ENCODE measurements at regions not wholly inside any gene's neighbourhood (a gene's known extent, or its start where the extent isn't known, plus 50 kb on each side); places are given as distances from the start of the nearest gene placed in this dataset.
A peak's percentile ranks its signal among the peaks of the same experiment; 100 is the strongest.

DNA sequence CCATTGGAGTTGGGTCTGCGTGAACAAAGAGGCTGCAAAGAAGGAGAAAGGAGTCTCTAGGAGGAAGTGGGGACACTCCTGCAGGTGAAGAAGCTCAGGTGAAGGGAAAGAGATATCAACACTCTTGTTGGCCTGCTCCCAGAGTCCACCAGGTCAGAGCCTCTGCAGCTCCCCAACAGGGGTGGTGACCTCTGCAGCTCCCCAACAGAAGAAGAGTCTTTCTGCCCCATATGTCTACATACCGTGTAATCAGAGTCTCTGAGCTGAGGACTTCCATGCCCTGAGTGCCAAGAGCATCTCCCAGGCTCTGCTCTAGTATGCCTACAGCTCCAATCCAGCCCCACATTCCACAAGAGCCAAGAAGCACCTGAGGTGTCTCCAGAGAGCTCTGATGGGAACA lies 67.4 kb upstream of the TRPC7 start:
- no peak overlapping the region for H3K4me3 ChIP-seq (ENCODE audit: low read depth, low read length)
- TF ChIP-seq, protein P1, sequence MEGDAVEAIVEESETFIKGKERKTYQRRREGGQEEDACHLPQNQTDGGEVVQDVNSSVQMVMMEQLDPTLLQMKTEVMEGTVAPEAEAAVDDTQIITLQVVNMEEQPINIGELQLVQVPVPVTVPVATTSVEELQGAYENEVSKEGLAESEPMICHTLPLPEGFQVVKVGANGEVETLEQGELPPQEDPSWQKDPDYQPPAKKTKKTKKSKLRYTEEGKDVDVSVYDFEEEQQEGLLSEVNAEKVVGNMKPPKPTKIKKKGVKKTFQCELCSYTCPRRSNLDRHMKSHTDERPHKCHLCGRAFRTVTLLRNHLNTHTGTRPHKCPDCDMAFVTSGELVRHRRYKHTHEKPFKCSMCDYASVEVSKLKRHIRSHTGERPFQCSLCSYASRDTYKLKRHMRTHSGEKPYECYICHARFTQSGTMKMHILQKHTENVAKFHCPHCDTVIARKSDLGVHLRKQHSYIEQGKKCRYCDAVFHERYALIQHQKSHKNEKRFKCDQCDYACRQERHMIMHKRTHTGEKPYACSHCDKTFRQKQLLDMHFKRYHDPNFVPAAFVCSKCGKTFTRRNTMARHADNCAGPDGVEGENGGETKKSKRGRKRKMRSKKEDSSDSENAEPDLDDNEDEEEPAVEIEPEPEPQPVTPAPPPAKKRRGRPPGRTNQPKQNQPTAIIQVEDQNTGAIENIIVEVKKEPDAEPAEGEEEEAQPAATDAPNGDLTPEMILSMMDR (IDR thresholded peaks at IDR 0.05; ENCODE audit: low read depth, low read length): no peak
- in situ Hi-C loops (cut with HindIII; ENCODE audit: low sequenced_read_pairs): no loop called here
- DNase-seq (ENCODE audit: low read depth, low spot score): no peak

DNA sequence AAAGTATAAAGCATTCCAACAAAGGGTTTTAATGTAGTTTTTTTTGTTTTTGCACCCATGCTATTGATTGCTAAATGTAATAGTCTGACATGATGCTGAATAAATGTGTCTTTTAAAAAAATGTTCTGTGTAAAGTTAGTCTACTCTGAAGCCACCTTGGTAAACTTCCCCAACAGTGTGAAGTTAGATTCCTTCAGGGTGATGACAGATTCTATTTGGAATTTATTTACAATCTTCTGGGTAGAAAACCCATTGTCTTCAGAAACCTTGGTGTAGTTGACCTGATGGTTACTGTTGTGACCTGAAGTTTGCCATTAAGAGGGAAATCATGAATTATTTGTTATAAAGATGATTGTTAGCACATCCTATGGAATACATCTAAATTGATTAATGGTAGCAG lies 64.7 kb upstream of the TRPC7 start:
- H3K4me3 ChIP-seq (ENCODE audit: low read depth, low read length): no peak overlapping the region
- no peak for DNase-seq (ENCODE audit: low read depth, low spot score)
- TF ChIP-seq, protein P1 (IDR thresholded peaks at IDR 0.05; ENCODE audit: low read depth, low read length): no peak
- in situ Hi-C loops (cut with HindIII; ENCODE audit: low sequenced_read_pairs): no loop called here

DNA sequence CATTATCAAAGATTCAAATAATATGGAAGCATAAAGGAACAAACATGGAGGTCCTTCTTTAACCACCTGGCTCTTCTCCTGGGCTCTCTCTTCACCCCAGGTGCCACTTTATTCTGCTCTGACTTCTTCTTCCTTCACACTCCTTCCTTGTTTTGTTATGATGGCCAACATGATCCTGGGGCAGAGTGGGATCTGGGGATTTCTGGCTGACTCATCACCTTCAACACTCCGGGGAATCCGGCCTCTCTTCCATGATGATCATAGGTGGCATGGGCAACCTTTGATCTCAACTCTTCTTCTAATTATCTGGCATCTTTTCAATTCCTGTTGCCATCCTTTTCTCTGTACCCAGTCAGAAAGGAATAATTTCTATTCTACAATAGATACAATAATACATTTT lies 62.1 kb upstream of the TRPC7 start:
- H3K4me3 ChIP-seq (ENCODE audit: low read depth, low read length): no peak overlapping the region
- TF ChIP-seq, protein P1 (IDR thresholded peaks at IDR 0.05; ENCODE audit: low read depth, low read length): no peak
- DNase-seq (ENCODE audit: low read depth, low spot score): no peak
- in situ Hi-C loops (cut with HindIII; ENCODE audit: low sequenced_read_pairs): no loop called here

DNA sequence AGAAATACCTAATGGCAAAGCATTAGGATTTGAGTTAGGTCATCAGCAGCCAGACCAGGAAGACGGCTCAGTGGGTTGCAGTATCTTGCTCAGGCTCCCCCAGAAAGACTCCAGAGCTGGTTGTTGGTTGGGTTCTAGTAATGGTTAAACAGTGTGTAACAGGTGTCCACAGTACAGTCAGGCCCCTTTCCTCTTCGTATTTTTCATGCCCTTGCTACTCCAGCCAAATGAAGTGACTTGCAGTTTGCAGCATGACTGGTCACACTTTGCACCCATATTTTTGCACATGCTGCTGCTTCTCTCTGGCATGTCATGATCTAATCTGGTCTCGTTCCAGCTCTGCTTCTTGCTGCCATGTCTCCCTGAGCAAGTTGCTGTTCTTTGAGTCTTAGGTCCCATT lies 60.6 kb upstream of the TRPC7 start:
- DNase-seq (ENCODE audit: low read depth, low spot score): no peak
- in situ Hi-C loops (cut with HindIII; ENCODE audit: low sequenced_read_pairs): no loop called here
- TF ChIP-seq, protein P1 (IDR thresholded peaks at IDR 0.05; ENCODE audit: low read depth, low read length): no peak
- H3K4me3 ChIP-seq (ENCODE audit: low read depth, low read length): no peak overlapping the region

DNA sequence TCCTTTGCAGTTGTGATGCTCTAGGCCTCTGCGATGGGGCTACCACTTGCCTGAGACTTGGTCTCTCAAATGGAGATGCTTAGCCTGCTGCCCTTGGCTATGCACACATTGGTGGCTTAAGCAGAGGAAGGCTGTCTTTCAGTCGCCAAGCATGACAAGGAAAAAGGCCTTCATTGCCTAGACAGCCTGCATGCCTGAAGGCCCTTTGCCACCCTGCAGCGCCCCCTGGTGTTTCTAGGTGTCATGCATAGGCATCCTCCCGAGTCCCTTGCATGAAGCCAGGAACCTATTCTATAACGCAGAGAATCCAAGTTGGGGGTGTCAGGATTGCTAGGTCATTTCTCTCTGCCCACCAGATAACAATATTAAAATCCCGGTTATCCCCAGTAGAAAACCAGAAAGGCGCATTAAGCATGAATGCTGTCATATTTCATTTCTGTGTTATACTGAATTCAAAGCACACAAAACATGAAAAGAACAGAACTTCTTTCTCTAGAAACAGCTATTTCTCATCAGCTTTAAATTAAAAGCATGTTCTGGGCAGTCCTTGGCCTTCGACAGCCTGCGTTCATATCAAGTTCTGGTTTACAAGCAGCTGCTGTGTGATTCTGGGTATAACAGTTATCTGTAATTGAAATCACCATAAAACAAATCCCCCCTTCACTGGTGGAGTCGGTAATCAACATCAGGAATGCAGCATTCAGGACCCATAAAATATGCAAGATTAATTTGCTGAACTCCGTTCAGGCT lies 59.7 kb upstream of the TRPC7 start:
- TF ChIP-seq, protein P1 (IDR thresholded peaks at IDR 0.05; ENCODE audit: low read depth, low read length): peak; percentile 66
- H3K4me3 ChIP-seq (ENCODE audit: low read depth, low read length): no peak overlapping the region
- in situ Hi-C loops (cut with HindIII; ENCODE audit: low sequenced_read_pairs): no loop called here
- peak; percentile 17 for DNase-seq (ENCODE audit: low read depth, low spot score)

GRCh38 chr5:136423944-136424606 lies 58.7 kb upstream of the TRPC7 start:
- TF ChIP-seq, protein P1 (IDR thresholded peaks at IDR 0.05; ENCODE audit: low read depth, low read length): no peak
- in situ Hi-C loops (cut with HindIII; ENCODE audit: low sequenced_read_pairs): no loop called here
- no peak for DNase-seq (ENCODE audit: low read depth, low spot score)
- no peak overlapping the region for H3K4me3 ChIP-seq (ENCODE audit: low read depth, low read length)
